ENCODE measurements at regions not wholly inside any gene's neighbourhood (a gene's known extent, or its start where the extent isn't known, plus 50 kb on each side); places are given as distances from the start of the nearest gene placed in this dataset.
"Not testable (repeated sequence)": the region's sequence is repeated elsewhere in the genome, so short reads cannot be mapped to it uniquely, and the experiment has no call there.

- DNase-seq: no peak
Observed at GRCh38 chr5:153308282-153308681, 182.2 kb upstream of the GRIA1 start.

- DNase-seq: no peak
Observed at GRCh38 chr5:153318556-153318955, 171.9 kb upstream of the GRIA1 start.

DNA sequence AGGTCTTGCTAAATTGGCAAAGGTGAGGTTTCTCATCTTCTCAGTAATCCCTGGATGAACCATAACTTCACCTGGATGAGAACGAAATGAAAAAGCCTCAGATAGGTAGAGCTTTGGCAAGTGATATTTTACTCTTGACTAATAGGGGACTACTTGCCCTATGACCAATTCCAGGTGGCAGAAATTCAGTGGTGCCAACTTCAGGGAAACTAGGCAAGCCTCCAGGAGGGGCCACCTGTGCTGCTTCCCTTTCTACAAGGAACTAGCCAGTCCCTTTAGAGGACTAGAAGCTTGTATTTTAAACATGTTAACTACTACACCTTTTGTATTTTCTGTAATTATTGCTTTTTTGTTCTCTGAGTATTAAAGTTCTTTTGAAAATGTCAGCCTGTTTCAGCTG lies 169.0 kb upstream of the GRIA1 start:
- no peak for DNase-seq

DNA sequence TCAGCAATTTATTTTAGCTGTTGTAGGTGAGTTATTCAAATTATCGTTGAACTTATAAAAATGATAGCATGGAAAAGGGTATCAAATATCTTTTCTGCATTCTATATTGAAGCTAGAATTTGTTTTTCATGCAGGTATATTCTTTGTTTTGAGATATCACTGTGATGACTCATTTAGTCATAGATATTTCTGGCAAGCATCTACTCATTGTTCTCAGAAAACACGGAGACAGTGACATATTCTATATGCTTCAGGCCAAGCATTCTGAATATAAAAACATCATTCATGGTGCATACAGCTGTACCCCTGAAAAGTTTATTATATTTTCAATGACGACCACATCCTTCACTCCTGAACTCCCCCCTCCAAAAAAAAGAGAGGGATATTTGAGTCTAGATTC lies 150.3 kb upstream of the GRIA1 start:
- DNase-seq: no peak

DNA sequence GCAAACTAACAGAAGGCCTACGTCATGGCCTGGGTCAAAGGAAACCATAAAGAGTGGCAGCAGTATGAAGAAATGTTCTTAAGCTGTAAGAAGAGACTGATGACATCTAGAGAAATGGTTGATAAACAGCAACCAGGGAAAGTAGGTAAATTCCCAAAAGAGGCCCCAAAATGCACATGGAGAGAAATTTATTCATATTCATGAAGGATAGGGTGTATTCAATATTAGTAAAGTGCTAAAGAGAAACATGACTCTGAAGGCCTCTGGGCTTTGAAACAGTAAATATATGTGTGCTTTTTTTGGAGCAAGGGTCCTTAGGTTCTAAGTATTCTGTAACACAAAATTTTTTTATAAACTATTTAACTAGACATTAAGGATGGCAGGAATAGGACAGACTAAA lies 149.7 kb upstream of the GRIA1 start:
- DNase-seq: no peak

DNA sequence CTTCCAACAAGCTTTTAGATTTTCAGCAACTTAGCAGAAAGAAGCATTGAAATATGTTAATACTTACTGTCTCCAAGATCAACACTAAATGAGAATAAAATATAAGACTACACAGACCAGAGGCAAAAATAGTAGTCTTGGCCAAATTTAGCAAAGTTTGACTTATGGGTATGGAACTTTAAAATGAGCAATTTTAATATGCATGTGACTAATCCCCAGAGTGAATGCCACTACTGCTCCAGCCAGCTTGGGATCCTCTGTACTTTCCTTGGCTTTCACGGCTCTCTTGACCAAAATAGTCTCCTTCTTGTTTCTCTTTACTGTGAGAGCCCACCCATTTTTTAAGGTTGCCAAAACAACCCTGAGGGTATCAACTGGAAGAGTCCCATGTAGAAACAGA lies 148.0 kb upstream of the GRIA1 start:
- DNase-seq: no peak

- DNase-seq: no peak
Observed at GRCh38 chr5:153347611-153348010, 142.9 kb upstream of the GRIA1 start.

- no peak for DNase-seq
Observed at GRCh38 chr5:153350175-153350883, 140.1 kb upstream of the GRIA1 start.

DNA sequence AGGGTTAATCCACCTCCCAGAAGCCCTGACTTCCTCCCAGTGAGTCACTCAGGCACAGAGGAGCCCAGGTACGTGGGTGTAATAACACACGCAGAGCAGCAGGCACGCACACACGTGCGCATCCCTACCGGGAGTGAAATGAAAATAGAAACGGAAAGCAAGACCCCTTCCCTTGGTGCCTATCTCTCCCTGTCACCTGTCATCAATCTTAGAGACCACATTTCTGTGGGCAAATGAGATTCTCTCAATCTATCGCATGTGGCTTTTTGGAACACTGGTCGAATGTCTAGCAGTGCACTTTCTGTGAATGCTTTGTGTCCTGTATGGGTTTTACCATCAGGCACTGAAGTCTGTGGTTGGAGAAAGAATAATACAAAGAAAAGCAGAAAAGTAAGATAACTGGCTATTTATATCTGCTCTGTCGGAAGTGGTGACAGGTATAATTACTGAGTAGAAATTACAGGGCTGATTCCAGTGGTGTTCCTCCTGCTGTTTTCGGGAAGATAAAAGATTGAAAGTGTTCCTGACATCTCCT lies 137.7 kb upstream of the GRIA1 start:
- peak in 1 of 2 experiments; percentile 26 for DNase-seq

- no peak for DNase-seq
Observed at GRCh38 chr5:153357493-153358112, 132.9 kb upstream of the GRIA1 start.

DNA sequence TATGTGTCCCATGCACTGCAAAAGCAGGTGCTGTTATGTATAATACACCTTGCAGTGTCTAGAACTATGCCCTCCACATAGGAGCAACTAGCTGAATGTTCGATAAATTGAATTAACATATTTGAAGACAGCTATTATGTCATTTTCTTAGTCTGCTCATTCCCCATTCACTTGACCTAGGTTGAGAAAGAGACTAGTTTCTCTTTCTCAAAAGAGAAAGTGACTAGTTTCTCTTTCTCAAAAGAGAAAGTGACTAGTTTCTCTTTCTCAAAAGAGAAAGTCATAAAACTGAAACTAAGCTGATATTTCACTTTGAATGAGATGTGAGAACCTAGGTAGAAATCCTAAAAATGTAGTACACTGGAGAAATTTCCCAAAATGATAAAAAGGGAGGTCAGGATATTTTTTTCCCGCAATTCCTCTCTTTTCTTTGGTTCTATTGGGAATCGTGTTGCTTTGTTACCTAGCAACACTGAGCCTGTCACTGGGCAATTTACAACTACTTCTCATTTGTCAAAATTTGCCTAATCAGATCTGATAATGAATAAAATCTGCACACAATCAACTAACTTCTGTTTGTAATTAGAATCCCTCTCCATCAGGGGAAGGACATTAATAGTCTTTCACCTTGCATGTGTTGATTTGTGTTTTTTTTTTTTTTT lies 132.0 kb upstream of the GRIA1 start:
- DNase-seq: no peak

- no peak for DNase-seq
Observed at GRCh38 chr5:153360860-153361259, 129.6 kb upstream of the GRIA1 start.

- DNase-seq: no peak
Observed at GRCh38 chr5:153361735-153362409, 128.6 kb upstream of the GRIA1 start.

GRCh38 chr5:153365547-153365946 lies 124.9 kb upstream of the GRIA1 start:
- DNase-seq: no peak

DNA sequence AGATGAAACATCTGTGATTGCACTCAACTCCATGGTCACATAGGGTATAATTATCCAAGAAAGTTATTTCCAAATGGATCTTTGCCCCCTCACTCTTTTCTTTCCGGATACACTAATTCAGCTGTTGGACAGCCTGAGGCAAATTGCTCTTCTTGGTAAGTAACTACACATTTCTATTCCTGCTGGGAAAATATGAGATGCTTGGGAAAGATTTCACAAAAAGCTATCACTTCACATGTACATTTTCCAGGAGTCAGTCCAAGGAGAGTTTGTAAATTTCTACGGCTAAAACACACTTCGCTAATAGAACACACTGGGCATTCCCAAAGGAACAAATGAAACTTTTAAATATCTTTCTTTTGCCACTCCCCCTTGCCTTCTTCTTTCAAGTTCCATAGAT lies 123.0 kb upstream of the GRIA1 start:
- no peak for DNase-seq

DNA sequence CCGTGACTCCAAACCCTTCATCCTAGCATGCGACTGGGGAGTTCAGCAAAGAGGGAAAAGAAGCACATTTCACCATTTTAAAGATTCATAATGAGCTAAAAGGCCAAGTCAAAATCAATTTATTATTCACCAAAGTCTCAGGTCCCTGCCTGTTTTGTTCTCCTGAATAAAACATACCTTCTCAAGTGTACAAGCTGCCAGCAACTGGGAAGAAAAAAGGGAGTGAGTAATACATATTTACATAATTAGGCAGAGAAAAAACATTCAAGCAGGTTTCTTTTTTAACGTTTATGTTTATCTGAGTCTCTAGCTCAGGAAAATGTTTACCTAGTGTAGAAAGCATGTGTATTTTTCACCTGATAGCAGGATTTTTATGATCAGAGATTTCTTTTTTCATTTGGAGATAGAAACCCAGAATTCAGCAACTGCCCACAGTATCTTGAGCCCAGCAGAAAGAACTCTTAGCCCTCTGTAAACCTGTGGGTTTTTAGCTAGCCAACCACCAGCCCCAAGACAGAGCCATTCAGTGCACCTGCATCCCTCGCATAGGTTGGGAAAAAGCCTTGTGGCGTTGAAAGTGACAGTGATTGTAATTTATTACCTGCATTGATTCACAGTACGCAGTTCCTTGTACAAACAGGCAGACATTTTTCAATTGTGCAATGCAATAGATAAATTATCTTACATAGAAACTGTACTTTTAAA lies 117.9 kb upstream of the GRIA1 start:
- DNase-seq: peak; percentile 68 to 75

- no peak for DNase-seq
Observed at GRCh38 chr5:153373130-153373498, 117.4 kb upstream of the GRIA1 start.

DNA sequence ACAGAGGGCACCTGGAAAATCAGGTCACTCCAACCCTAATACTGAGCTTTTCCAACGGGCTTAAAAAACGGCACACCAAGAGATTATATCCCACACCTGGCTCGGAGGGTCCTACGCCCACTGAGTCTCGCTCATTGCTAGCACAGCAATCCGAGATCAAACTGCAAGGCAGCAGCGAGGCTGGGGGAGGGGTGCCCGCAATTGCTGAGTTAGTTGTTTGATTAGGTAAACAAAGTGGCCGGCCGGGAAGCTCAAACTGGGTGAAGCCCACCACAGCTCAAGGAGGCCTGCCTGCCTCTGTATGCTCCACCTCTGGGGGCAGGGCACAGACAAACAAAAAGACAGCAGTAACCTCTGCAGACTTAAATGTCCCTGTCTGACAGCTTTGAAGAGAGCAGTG lies 108.8 kb upstream of the GRIA1 start:
- not testable (repeated sequence) for DNase-seq

DNA sequence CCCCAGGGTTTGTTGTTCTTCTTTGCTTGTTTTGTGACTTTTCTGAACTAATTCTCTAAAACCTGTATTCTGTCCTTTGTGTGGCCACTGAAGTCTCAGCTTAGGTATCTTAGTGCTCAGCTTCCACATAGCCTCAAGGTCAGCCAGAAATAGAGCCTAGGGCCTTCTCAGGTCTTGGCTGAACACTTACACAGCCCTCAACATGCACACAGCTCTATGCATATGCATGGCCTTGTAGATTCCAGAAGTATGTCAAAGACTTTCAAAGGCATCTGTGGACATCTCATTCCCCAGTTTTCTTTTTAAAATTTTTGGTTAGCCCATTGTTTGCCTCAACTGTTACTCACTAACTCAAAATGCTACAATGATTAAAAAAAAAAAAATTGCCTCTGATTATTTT lies 99.9 kb upstream of the GRIA1 start:
- no peak for DNase-seq

GRCh38 chr5:153399595-153399994 lies 90.9 kb upstream of the GRIA1 start:
- DNase-seq: no peak

- no peak for DNase-seq
Observed at GRCh38 chr5:153400931-153401330, 89.5 kb upstream of the GRIA1 start.

DNA sequence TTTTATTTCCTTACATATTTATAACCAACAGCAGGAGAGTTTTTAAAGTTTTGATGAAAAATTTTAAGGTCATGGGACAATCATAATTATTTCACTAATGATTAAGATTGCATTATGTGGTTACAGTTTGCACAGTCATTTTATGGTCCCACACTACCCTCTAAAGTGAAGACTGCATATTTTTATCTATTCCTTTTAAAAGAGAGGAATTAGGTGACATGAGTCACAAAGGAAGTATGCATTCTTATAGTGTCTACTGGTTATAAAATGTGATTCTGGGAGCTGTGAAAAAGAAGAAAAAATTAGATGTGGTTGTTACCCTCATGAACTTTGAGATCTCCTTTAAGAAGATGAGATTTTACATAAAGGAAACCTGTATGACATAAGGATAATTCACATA lies 87.9 kb upstream of the GRIA1 start:
- no peak for DNase-seq

DNA sequence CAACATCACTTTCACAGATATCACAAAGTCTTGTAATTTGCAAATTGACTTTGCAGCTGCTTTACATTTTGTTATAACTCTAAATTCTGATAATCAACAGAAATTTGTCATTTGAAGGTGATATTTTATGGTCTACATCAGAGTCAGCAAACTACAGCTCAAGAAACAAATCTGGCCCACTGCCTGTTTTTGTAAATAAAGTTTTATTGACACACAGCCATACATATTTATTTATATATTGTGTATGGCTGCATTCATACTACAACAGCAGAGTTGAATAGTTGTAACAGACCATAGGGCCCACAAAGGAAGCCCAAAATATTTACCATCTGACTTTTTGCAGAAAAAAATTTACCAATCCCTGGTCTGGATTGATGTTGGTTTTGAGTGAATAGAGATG lies 87.0 kb upstream of the GRIA1 start:
- DNase-seq: no peak

All from SHP77 (cell line).